ENCODE measurements at regions not wholly inside any gene's neighbourhood (a gene's known extent, or its start where the extent isn't known, plus 50 kb on each side); places are given as distances from the start of the nearest gene placed in this dataset.

GRCh38 chr7:97468493-97468892 lies 263.4 kb upstream of the TAC1 start:
- no peak for DNase-seq (ENCODE audit: low spot score)

GRCh38 chr7:97470726-97471125 lies 261.2 kb upstream of the TAC1 start:
- no peak for DNase-seq (ENCODE audit: low spot score)

- DNase-seq (ENCODE audit: low spot score), result no peak
Measured at GRCh38 chr7:97471491-97471890, 260.4 kb upstream of the TAC1 start.

GRCh38 chr7:97479740-97480290 lies 252.1 kb upstream of the TAC1 start:
- DNase-seq (ENCODE audit: low spot score), result no peak

- no peak for DNase-seq (ENCODE audit: low spot score)
Measured at GRCh38 chr7:97480772-97481390, 251.0 kb upstream of the TAC1 start.

- no peak for DNase-seq (ENCODE audit: low spot score)
Measured at GRCh38 chr7:97495487-97495886, 236.4 kb upstream of the TAC1 start.

GRCh38 chr7:97499204-97499603 lies 232.7 kb upstream of the TAC1 start:
- DNase-seq (ENCODE audit: low spot score), result peak; percentile 5

GRCh38 chr7:97503367-97504094 lies 228.4 kb upstream of the TAC1 start:
- no peak for DNase-seq (ENCODE audit: low spot score)

- no peak for DNase-seq (ENCODE audit: low spot score)
Measured at GRCh38 chr7:97506728-97507127, 225.2 kb upstream of the TAC1 start.

- no peak for DNase-seq (ENCODE audit: low spot score)
Measured at GRCh38 chr7:97512441-97513207, 219.3 kb upstream of the TAC1 start.

- no peak for DNase-seq (ENCODE audit: low spot score)
Measured at GRCh38 chr7:97513326-97513725, 218.6 kb upstream of the TAC1 start.

- DNase-seq (ENCODE audit: low spot score), result no peak
Measured at GRCh38 chr7:97541188-97541587, 190.7 kb upstream of the TAC1 start.

GRCh38 chr7:97555857-97556421 lies 175.9 kb upstream of the TAC1 start:
- no peak for DNase-seq (ENCODE audit: low spot score)

GRCh38 chr7:97565665-97566064 lies 166.2 kb upstream of the TAC1 start:
- DNase-seq (ENCODE audit: low spot score), result no peak

GRCh38 chr7:97573065-97573464 lies 158.8 kb upstream of the TAC1 start:
- no peak for DNase-seq (ENCODE audit: low spot score)

- DNase-seq (ENCODE audit: low spot score), result no peak
Measured at GRCh38 chr7:97576043-97576442, 155.8 kb upstream of the TAC1 start.

GRCh38 chr7:97578225-97578624 lies 153.7 kb upstream of the TAC1 start:
- DNase-seq (ENCODE audit: low spot score), result no peak

GRCh38 chr7:97580205-97580604 lies 151.7 kb upstream of the TAC1 start:
- DNase-seq (ENCODE audit: low spot score), result no peak

- no peak for DNase-seq (ENCODE audit: low spot score)
Measured at GRCh38 chr7:97595439-97595838, 136.4 kb upstream of the TAC1 start.

- DNase-seq (ENCODE audit: low spot score), result no peak
Measured at GRCh38 chr7:97601931-97602457, 129.9 kb upstream of the TAC1 start.

GRCh38 chr7:97620495-97620894 lies 111.4 kb upstream of the TAC1 start:
- DNase-seq (ENCODE audit: low spot score), result no peak

GRCh38 chr7:97623333-97623732 lies 108.6 kb upstream of the TAC1 start:
- no peak for DNase-seq (ENCODE audit: low spot score)

Measured in hepatic stellate cell (primary cell).